HG02973 (cell line): ENCODE measurements at regions not wholly inside any gene's neighbourhood (a gene's known extent, or its start where the extent isn't known, plus 50 kb on each side); places are given as distances from the start of the nearest gene placed in this dataset.
"Not testable (repeated sequence)": the region's sequence is repeated elsewhere in the genome, so short reads cannot be mapped to it uniquely, and the experiment has no call there.

Source experiments
- ATAC-seq: cut with Tn5 transposase; IDR thresholded peaks from one replicate; pipeline ENCODE4 v1.9.1; 2021; ENCODE audit warnings: moderate library complexity; ENCODE audit not compliant: unreplicated experiment

DNA sequence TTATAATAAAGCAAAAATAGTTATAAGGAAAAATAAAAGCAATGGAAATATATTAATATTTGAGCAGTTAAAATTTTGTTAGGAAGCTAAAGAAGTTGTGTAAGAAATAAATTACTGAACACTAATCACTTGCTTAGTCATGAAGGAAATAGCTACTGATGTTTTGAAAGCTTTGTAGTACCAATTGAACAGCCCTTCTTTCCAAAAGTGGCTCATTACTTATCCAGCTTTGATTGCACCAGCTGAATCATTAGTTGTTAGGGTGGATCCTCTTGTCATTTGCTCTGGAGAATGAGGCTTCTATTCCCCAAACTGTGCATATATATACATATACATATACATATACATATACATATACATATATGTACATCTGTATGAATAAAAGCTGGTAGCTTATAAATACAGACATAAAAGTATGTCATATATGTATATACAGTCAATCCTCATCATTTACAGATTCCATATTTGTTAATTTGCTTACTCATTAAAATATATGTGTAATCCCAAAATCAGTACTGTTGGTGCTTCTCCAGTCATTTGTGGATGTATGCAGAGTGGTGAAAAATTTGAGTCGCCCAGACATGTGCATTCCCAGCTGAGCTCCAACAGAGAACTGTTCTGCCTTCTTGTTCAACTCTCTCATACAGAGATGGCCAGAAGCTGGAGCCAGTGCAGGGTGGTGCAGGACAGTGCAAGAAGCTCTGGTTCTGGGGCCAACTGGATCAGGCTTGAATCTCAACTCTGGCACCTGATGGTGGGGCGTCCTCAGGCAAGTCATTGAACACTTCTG lies 214.1 kb downstream of the RPAP3 start:
- no peak for ATAC-seq

DNA sequence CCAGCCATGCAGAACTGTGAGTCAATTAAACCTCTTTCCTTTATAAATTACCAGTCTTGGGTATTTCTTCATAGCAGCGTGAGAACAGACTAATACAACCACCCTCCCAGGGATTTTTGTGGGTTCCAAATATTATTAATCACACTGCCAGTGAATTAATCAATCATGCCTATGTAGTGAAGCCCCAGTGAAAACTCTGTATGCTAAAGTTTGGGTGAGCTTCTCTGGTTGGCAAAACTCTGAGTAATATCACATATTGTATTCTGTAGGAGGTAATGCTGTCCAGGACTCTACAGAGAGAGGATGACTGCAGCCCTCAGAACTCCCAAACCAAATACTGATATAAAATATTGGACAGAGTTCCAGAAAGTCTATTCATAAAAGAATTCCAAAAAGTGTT lies 216.9 kb downstream of the RPAP3 start:
- no peak for ATAC-seq

DNA sequence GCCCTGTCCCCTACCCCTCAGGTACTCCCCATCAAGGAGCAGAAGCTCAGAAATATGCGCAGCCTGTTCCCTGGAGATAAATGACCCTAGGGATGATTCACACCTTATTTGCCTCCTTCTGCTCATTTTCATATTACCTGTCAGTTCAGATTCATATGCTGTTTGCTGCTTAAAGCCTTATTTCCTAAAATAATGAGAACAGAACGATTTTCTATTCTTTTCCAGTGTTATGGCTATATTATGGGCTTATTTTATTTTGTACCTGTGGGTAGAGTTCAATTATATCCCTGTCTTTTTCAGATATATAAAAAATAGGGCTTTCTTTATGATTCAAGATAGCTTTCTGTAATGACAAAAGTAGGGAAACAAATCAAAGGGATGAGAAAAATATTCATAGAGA lies 224.8 kb downstream of the RPAP3 start:
- ATAC-seq, result no peak

DNA sequence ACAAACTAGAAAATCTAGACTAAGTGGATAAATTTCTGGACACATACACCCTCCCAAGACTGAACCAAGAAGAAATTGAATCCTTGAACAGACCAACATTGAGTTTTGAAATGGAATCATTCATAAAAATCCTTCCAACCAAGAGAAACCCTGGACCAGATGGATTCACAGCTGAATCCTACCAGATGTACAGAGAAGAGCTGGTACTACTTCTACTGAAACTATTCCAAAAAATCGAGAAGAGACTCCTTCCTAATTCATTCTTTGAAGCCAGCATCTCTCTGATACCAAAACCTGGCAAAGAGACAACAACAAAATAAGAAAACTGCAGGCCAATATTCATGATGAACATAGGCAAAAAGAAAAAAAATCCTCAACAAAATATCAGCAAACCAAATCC lies 227.4 kb downstream of the RPAP3 start:
- ATAC-seq, result no peak

DNA sequence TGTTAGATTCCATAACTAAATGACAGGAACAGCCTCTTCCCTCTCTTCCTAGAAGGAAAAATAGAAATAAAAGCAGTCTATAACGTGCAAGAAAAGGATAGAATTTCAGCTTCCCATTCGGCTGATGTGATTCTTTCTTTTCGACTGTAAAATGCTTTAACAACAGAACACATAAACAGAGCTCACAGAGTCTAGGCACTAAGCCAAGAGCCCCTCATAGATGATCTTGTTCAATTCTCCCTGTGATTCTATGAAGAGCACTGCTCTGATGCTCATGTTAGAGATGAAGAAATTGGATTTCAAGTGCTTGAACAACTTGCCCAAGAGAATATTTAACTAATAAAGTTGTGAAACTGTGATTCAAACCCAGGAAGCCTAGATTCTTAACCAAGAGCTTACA lies 232.7 kb downstream of the RPAP3 start:
- no peak for ATAC-seq

DNA sequence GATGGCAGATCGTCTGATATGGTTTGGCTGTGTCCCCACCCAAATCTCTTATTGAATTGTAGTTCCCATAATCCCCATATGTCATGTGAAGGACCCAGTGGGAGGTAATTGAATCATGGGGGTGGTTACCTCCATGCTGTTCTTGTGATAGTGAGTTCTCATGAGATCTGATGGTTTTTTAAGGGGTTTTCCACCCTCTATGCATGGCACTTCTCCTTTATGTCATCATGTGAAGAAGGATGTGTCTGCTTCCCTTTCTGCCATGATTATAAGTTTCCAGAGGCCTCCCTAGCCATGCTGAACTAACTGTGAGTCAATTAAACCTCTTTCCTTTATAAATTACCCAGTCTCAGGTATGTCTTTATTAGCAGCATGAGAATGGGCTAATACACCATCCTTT lies 235.5 kb downstream of the RPAP3 start:
- ATAC-seq, result not testable (repeated sequence)

DNA sequence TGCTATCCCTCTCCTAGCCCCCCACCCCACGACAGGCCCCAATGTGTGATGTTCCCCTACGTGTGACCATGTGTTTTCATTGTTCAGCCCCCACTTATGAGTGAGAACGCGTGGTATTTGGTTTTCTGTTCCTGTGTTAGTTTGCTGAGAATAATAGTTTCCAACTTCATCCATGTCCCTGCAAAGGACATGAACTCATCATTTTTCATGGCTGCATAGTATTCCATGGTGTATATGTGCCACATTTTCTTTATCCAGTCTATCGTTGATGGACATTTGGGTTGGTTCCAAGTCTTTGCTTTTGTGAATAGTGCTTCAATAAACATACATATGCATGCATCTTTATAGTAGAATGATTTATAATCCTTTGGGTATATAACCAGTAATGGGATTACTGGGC lies 241.9 kb downstream of the RPAP3 start:
- ATAC-seq, result not testable (repeated sequence)

DNA sequence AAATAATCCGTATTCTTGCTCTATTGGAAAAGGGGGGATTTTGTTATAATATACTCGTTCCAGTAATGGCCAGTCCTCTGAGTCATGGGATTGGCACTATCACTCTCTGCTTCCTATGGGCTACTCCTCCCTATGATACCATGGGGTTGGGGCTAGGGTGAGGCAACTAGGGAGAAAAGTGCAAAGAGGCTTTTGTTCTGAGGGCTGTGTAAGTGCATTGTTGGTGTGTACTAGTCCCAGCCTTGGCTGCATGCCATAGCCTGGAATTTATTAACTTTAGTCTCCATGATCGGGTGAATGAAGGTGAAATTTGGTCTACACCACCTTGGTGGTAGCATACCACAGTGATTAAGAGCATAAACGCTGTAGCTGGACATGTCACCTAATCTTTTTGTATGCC lies 247.6 kb downstream of the RPAP3 start:
- ATAC-seq, result no peak

DNA sequence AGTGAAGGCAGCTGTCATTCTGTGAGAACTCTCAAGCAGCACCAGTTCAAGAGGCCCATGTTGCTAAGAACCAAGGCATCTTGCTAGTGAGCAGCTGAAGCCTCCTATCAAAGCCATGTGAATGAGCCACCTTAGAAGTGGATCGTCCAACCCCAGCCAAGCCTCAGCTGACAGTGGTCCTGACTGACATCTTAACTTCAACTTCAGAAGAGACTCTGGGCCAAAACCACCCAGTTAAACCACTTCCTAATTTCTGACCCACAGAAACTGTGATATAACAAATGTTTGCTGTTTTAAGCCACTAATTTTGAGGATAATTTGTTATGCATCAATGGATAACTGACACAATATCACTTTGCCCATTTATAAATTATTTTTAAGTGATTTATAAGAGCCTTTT lies 256.0 kb downstream of the RPAP3 start:
- ATAC-seq, result no peak

DNA sequence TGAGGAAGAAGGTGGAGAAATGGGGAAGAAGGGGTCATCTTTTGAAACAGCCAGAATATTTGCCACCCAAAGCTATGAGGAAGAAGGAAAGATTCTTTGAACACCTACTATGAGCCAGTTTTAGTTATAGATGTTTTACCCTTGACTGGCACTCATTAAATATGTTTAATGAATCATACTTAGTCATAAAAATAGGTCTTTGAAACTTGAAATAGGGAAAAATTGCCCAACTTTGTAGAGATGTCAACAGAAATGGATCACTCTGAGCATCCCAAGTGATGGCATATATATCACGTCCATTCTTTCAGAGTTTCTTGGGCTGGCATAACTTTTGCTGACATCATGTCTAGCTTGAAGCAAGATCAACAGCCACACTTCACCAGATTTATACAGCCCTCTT lies 263.5 kb downstream of the RPAP3 start:
- no peak for ATAC-seq

DNA sequence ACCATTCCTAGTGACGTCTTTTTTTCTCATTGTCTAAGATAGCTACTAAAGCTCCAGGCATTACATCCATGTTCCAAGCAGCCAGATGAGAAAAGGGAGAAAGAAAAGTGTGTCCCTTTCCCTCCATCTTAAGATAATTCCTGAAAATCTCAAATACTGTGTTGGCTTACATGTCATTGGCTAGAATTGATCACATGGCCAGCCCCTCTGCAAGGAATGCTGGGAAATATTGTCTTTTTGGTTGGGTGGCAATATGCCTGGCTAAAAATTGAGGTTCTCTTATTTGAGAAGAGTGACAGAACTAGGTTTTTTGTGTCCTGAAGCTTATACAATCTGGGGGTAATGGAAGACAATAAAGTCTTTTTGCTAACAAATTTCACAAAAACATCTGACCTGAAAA lies 264.3 kb downstream of the RPAP3 start:
- ATAC-seq, result no peak

DNA sequence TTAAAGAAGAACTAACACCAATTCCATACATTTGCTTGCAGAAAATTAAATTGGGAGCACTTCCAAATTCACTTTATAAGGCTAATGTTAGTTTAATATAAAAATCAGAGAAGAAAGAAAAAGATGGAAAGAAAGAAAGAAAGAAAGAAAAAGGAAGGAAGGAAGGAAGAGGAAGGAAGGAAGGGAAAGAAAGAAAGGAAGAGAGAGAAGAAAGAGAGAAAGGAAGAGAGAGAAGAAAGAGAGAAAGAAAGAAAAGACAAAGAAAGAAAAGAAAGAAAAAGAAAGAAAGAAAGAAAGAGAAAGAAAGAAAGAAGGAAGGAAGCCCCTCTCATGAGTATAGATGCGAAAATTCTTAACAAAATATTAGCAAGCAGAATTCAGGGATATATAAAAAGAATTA lies 267.7 kb downstream of the RPAP3 start:
- no peak for ATAC-seq

DNA sequence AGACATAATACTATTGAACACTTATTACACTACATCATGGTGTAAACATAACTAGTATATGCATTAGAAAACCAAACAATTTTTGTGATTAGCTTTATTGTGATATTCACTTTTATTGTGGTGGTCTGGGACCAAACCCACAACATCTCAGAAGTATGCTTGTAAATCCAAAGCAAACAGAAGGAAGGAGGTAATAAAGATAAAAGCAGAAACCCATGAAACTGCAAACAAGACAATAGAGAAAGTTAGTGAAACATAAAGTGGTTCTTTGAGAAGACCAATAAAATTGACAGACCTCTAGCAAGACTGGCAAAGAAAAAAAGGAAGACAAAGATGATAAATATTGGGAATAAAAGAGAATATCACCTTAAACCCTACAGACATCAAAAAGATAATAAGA lies 268.3 kb downstream of the RPAP3 start:
- ATAC-seq, result no peak

DNA sequence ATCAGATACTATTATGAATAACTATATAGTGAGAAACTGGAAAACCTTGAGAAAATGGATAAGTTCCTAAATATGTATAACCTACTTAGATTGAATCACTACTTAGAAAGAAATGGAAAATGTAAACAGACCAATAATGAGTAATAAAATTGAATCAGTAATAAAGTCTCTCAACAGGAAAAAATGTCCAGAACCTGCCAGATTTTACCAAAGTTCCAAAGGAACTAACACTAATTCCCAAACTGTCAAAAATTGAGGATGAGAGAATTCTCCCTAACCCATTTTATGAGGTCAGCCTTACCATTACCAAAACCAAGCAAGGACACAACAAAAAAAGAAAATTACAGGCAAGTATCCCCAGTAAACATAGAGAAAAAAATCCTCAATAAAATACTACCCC lies 272.0 kb downstream of the RPAP3 start:
- no peak for ATAC-seq

DNA sequence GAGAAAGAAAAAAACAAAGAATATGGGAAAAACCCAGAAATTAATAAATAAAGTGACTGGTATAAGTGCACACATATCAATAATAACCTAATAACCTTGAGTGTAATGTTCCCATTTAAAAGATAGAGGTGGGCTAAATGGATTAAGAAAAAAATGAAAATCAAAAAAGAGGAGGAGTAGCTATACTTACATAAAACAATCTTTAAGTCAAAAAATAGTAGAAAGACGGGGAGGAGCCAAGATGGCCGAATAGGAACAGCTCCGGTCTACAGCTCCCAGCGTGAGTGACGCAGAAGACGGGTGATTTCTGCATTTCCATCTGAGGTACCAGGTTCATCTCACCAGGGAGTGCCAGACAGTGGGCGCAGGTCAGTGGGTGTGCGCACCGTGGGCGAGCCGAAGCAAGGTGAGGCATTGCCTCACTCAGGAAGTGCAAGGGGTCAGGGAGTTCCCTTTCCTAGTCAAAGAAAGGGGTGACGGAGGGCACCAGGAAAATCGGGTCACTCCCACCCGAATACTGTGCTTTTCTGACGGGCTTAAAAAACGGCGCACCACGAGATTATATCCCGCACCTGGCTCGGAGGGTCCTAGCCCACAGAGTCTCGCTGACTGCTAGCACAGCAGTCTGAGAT lies 279.0 kb downstream of the RPAP3 start:
- ATAC-seq, result not testable (repeated sequence)

DNA sequence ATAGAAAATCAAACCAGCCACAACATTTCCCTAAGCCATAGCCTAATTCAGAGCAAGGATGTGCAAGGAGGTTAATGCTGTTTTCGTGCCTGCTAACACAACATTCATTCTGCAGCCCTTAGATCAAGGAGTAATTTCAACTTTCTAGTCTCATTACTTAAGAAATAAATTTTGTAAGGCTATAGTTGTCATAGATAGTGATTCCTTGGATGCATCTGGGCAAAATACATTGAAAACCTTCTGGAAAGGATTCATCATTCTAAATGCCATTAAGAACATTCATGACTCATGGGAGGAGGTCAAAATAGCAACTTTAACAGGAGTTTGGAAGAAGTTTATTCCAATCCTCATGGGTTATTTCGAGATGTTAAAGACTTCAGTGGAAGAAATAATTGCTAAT lies 283.2 kb downstream of the RPAP3 start:
- ATAC-seq, result no peak

DNA sequence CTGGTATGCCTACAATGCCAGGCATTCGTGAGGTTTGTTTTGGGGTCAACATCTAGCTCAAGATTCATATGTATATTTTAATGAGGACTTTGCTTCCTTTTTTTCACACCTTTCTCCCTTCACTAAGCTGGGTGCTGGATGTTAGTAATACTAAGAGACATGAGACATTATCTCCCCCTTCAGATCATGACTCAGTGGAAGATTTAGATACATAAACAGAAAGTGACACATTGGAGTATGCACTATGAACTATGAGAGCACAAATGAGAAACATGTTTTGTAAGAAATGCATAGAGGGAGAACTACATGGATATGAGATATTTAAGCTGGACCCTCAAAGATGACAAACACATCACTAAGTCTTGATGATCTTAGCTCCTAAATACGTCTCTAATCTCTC lies 286.3 kb downstream of the RPAP3 start:
- no peak for ATAC-seq

DNA sequence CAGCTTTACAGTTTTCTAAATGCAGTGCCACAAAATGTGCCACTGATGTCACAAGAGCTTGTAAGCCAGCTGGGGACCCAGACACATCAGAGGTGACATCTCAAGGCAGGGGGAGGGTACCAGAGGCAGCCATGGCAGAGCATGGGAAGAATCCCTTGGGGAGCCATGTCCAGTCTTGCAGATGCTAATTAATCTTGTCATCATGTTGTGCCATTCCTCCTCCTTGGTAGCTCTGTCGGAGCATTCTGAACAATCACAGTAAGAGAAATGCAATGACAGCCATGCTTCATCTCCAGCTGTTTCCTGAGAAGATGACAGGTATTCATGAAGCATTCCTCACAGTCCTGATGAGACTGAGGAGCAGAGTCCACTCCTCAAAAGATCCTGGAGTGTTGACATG lies 287.9 kb downstream of the RPAP3 start:
- ATAC-seq, result no peak

DNA sequence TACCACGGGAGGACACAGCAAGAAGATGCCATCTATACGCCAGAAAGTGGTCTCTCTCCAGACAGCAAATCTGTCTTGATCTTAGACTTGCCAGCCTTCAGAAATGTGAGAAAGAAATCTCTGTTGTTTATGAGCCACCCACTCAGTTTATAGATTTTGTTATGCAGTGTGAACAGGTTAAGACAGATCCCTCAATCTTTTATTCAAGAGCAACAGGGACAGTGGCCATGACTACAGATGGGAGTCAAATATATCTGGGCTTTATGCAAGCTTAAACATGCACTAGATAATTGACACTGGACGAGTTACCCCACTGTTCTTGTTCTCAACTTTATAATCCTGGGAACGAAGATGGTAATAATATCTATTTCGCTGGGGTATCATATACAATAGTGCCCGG lies 288.7 kb downstream of the RPAP3 start:
- ATAC-seq, result no peak

DNA sequence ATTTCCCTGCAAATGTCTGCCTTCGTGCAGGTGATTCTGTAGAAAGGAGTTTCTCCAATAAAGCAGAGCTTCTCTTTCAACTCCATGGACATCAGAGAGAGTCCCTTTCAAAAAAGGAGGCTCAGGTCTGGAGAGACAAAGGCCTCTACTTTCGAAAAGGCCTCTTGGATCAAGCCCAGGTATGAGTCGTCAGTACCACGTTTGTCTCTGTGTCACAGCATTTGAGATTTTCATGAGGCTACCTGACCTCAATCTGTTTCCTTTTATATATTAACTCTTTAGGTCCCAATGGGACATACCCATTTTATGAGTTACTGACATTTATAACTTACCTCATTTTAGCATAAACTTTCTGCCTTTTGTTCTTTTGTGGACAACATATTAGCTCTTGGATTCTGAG lies 290.8 kb downstream of the RPAP3 start:
- ATAC-seq, result no peak

DNA sequence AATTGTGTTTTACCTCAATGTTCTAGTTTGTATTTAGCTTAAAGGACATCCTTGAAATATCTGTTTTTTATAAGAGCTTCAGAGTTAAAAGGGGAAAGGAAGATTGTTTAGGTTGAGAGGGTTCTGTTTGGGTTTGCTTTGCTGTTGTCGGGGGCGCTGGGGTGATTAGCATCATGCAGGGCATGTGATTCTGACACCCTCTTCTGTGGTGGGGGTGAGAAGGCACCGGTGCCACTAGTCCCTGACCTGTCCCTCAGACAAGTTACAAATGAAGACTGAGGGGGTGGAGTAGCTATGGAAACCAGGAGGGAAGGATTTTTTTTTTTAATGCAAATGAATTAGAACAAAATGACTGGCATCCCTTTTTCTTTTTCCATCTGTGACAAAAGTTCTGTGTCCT lies 291.3 kb downstream of the RPAP3 start:
- no peak for ATAC-seq

DNA sequence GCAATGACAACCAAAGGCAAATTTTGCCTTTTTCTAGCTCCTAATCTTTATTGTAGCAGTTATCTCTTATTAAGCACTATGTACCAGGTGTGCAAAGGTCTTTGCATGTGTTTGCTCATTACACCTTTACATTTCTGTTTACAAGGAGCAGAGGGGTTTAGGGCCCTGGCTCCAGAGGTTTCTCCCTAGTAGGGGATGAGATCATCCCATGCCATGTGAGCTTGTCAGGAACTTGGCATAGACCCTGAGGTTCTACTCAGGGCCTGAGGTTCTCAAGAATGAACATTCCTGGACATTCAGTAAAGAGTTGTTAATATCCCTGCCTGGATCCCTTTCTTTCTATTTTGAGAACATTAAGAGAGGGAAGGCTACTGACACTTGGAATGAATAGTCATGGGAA lies 292.0 kb downstream of the RPAP3 start:
- ATAC-seq, result no peak
